GM19023 (cell line): ENCODE measurements at regions not wholly inside any gene's neighbourhood (a gene's known extent, or its start where the extent isn't known, plus 50 kb on each side); places are given as distances from the start of the nearest gene placed in this dataset.

Experiments used
- ATAC-seq: cut with Tn5 transposase; IDR thresholded peaks from one replicate; pipeline ENCODE4 v1.9.1; 2021; ENCODE audit warnings: mild to moderate bottlenecking, moderate library complexity; ENCODE audit not compliant: unreplicated experiment

DNA sequence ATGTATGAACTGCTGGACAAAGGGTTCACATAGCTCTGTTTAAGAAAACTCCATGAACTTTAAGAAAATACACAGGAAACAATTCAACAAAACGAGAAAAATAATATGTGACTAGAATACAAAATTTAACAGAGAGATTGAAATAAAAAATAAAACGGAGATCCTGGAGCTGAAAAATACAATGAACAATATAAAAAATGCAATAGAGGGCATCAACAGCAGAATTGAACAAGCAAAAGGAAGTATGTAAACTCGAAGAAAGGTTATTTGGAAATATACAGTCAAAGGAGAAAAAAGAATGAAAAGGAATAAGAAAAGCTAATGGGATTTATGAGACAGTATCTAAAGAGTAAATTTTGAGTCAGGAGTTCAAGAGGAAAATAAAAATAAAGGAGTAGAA is 163.0 kb upstream of the DACH1 start:
- no peak for ATAC-seq

DNA sequence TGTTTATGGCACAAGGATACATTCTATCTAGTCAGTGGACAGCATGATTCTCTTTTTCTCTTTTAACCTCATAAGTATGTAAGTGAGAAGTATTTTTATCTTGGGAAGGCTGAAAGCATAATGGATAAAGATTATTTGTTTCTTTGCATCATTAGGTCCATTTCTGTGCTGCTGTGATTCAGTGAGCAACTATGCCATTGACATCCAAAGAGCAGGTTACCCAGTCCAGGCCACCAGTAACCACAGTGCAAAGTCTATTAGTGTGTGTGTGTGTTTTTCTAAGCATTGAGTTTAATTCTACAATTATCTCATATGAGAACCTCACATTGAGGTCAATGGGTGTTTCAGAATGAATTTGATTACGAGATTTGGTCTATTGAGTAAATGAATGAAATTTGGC is 158.8 kb upstream of the DACH1 start:
- ATAC-seq, result no peak

DNA sequence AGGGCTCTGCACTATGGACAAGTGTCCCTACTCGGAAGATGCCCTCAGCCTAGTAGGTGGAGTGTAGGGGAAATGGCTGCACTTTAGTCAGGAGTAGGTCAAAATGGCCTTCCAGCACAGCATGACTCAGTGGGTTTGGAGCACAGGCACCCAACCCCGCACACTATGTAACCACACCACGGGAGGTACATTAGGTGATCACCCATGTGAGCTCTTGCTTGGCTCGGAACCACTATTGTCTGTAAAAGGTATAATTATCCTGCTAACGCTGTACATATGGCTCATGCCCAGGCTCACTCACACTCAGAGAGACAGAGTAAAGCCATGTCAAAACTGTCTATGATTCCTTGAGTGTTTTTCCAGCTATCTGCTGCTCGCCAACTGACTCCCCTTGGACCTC is 156.9 kb upstream of the DACH1 start:
- ATAC-seq, result no peak

DNA sequence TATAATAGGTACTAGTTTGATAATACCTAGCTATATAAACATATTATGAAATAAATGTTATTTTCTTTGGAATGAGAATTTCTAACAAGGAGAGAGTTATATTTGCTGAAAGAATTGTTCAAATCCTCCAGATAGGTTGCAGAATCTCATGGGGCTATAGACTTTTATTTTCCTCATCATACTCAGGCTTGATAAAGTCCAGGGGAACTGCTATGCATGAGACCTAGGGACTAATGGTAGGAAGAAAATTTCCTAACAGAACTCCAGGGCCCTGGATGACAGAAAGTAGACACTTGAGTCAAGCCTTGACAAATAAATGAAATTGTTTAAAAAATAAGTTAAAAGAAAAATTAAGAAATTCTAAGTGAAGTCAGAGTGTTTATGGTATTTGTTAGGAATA is 138.5 kb upstream of the DACH1 start:
- no peak for ATAC-seq

DNA sequence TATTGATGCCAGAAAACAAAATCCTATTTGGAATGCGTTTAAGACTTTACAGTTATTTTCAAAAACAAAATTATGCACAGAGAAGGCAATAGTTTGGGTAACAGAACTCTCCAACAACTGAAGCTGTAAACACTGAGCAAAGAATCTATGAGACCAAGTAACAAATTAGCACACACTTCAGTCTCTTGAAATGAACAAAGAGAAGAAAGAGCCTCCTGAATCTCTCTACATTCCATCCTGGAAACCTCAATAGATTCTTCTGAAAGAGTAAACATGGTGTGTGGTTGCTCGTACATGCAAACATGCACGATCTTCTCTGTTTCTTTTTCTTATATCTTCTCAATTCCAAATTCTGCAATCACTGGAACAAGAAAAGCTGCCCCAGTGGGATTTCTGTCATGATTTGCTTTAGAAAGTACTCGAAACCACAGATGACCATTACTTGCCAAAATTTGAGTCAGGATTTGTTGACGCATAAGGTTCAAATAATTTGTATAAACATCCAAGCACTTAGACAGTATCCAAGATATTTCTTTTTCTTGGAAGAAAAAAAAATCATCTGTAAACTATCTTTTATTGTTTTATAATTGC is 137.9 kb upstream of the DACH1 start:
- ATAC-seq, result no peak

DNA sequence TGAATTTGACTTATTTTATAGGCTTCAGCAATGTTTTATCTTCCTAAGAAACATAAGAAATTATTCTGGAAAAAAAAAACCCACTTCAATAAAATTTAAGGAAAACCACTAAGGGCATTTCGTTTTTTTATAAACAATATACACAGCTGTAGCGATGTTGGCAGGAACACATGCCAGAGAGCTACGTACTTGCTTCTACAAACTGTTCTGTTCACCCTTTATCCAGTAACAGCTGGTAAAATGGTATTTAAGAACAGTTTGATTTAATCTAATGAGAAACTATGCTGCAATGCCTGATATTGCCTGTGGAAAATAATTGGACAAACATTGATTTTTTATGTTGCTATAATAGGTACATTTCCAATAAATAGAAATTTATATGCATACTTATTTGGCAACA is 137.2 kb upstream of the DACH1 start:
- ATAC-seq, result no peak

DNA sequence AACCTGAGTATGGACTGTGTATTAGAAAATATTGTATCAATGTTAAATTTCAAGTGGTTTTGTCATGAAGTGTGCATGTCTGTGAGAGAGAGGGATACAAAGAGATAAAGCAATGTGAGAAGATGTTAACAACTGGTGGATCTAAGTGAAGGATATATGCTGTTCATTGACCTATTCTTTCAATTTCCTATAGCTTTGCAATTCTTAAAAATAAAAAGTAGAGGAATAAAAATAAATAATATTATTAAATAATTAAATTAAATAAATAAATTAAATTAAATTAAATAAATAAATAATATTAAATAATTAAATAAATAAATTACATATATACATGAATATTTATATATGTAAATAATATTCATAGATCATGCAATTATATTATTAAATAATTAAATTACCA is 131.2 kb upstream of the DACH1 start:
- no peak for ATAC-seq

DNA sequence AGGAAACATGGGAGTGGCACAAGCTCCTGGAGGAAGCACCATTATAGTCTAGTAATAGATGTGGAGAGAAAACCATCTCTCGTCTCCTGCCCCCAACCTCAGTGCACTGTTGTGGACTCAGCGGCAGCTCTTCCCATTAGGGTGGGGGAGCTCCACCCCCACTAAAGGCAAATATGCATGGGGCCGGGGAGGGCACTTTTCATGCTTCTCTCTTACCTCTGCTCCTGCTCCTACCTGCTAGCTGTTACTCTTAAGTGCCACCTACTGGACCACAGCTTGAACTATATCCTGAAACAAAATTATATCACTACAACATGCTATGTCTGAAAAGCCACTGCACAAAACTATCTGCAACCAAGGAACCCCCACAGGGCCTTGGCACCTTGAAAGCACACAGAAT is 112.6 kb upstream of the DACH1 start:
- ATAC-seq, result no peak

DNA sequence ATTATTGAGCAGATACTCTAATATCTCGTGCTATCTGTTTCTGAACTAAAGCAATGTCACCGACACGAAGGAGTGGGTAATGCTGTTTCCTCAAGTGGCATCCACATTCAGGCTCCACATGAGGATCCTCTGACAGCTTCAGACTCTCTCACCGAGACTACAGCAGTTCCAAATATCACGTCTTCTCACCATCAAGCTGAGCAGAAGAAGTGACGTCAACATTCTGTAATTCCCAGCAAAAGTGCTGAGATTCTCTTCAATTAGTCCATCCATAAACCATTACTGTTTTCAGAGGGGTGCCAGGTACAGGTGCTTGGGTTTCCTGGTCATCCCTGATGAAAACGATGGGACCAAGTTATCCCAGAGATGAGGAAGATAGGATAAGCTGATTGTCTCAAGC is 110.0 kb upstream of the DACH1 start:
- no peak for ATAC-seq

DNA sequence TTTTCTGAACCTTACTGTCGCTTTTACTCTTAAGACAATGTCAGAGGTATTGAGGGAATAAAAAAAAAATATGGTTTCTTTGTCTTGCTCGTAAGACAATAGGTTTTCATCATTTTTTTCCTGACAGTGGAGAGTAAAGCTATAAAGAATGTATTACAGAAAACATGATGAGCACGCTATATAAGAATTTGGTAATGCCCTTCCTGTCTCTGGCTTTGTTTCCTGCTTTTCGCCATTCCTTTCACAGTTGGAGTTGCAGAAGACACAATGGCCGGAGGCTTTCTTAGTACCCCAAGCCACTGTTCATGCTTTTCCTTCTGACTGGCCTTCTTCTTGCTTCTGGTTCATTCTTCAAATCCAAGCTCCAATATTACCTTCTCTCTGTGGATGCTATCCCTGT is 101.0 kb upstream of the DACH1 start:
- ATAC-seq, result no peak

DNA sequence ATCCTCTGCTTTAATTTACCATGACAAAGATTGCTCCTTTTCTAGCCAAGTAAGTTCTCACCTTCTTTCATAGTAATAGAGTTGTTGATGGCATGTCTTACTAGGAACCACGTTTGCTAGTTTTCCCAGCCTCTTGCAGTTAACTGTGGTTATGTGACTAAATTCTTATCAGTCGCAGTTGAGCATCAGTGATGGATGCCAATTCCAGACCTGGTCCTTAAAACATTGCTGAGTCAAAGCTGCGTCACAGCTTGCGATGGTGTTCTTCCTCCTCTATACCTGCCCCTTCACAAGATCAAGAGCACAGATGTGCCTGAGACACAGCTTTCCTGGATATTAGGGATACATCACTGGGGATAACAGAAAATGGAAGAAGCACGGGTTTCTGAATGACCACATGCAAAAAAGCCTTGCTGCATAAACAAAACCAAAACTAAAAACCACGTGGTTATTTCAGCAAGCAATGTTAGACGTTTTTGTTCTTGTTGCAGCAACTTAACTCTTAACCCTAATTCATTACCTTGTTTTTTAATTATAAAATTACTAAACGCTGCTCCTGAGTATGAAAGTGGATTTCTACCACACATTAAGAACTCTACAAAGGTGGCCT is 97.6 kb upstream of the DACH1 start:
- ATAC-seq, result no peak

DNA sequence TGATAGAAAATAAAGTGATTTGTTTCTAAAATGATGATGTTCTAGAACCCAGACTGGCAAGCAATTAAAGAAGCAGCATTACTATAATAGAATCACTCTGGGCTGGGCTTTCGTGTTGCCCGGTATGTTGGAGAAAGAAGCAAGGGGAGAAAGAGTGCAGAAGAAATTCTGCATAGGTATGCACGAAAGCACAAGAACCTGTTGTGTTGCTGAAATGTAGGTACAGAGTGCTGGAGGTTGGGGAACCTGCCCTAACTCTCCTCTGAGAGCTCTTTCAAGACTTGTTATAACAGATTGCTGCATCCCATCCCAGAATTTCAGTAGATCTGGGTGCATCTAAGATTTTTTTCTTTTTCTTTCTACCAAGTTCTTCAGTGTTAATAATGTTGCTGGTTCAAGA is 95.7 kb upstream of the DACH1 start:
- no peak for ATAC-seq

DNA sequence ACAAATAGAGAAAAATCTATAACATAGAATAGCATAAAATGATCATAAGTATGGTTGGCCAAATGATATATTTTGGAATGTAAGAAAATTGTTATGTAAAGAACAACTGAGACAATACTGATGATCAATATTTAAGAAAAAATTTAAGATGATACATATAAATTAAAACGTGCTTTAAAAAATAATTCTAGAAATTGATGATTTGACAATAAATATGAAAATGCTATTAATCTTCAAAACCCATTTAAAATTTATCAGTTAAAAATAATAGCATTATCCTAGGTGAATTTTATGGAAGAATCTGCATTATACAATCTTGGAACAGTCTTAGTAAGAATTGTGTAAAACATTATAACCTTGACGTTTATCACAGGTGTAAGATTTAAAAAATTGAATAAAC is 95.1 kb upstream of the DACH1 start:
- no peak for ATAC-seq

DNA sequence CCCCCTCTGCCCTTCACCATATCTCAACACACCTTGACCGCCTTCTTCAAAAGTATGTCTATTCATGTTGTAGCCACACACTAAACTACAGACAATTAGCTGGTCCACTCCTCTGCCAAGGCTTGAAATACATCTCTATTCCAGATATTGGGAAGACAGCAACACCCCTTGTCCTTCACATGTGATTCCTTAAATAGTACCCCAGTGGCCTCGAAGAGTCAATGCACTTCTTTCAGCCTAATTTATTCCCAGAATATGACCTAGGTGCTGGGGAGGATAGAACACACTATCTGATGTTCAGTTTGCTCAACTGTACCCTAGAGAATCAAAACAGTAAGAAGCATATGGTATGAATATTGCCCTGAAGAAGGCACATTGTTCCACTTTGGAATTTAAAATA is 82.4 kb upstream of the DACH1 start:
- no peak for ATAC-seq

DNA sequence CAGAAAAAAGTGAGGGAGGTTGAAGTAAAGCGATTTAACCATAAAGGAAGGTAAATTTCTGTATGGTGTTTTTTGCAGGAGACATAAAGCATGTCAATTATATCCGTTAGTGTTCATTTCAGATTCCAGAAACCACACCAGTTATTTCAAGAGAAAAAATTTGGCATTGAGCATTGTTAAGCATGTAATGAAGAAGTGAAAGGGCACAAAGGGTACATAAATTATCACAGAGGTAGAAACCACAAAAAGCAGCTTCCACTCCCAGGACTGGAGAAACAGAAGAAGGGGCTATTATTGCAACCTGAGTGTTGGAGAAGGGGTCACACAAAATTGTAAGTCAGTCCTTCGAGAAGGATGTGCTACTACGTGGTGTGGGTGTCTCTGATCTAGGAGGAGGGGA is 72.2 kb upstream of the DACH1 start:
- no peak for ATAC-seq

DNA sequence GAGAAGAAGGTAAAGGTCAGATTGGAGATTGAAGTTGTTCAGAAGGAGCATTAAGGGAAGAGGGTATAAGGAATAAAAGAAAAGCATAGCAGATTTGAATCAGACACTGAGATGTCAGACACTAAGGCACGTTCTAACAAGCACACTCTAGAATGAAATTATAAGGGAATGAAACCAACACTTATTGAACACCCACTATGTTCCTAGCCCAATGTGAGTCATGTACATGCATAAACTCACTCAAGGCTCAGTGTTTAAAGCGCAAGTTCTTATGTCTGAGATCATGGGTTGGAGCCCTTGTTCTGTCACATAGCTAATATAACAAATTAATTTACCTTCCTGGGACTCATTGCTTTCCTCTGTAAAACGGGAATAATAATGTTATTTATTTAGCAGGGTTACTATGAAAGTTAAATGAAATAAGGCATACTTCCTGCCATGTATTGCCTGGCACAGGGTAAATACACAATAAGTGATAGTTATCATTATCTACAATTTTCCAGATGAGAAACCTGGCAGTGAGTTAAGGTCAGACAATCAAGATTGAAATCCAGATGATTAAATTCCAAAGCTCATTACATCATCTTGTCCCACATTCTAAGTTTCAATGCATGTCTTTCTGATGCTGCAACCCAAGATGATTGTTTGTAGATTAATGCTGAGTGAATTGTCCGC is 68.3 kb upstream of the DACH1 start:
- ATAC-seq, result no peak

DNA sequence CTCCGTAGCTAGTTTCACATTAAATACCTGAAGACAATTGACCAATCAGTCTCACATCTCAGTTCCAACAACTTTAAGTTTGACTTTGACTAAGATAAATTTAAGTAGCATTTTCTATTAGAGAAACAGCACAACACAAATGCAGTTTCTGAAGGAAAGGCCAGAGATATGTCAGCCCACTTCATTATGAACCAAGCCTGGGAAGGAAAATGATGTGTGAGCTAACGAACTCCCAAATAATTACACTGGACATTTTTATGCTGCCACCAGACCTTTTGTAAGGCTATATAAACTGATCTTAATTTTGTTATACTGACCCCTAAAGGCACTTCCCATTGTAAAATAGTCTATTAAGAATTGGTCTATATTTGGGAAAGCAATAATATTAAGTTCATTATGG is 57.9 kb upstream of the DACH1 start:
- no peak for ATAC-seq

DNA sequence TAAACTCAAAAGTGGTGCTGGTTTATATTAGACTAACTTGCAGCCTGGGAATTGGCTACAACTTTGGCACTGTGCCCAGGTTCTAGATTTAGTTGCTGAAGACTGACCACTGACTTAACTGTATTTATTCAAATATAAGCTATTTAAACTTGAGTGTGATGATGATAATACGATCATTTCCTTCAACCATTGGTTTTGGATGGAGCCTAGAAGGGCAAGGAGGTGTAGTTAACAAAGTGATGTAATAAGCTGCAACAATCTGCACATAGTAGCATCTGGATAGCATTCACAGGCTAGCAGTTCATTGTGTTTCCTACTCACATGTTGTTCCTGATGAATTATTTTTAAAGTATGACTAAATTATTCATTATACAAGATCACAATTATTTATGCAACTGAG is 55.2 kb upstream of the DACH1 start:
- no peak for ATAC-seq
